CD4-positive, alpha-beta memory T cell (primary cell): ENCODE measurements at regions not wholly inside any gene's neighbourhood (a gene's known extent, or its start where the extent isn't known, plus 50 kb on each side); places are given as distances from the start of the nearest gene placed in this dataset.

ENCODE experiments used
- CTCF ChIA-PET: fragments of 350-600 bp; sonication (Branson Sonifier 250); formaldehyde crosslinking; loops from one replicate; lab custom pipeline; 2021; ENCODE audit warnings: inconsistent platforms; ENCODE audit not compliant: partially characterized antibody; lab: Charles Lee
- POLR2A ChIA-PET: fragments of 350-600 bp; sonication (Branson Sonifier 250); formaldehyde crosslinking; loops from one replicate; lab custom pipeline; 2021; ENCODE audit not compliant: partially characterized antibody; lab: Charles Lee
- DNase-seq, 5 donors: peaks; one replicate each; pipeline versions ENCODE4 v3.0.0 to v3.0.0-alpha.2; 2020 to 2022; ENCODE audit warnings: mixed read lengths in 1 of 5
- H3K27ac ChIP-seq: one replicate; pipeline ENCODE4 v1.7.0; 2013; ENCODE audit warnings: low read depth, low read length
- H3K27me3 ChIP-seq: 2 replicates; pipeline ENCODE4 v1.7.0; 2013; ENCODE audit warnings: mild to moderate bottlenecking, low read length, moderate library complexity; ENCODE audit not compliant: insufficient read depth
- H3K36me3 ChIP-seq: 2 replicates; pipeline ENCODE4 v1.7.0; 2013; ENCODE audit warnings: mild to moderate bottlenecking, low read length, moderate library complexity; ENCODE audit not compliant: insufficient read depth
- H3K4me1 ChIP-seq: 2 replicates; pipeline ENCODE4 v1.7.0; 2013; ENCODE audit warnings: mild to moderate bottlenecking, low read length, moderate library complexity; ENCODE audit not compliant: insufficient read depth
- H3K4me3 ChIP-seq, 2 donors: one replicate each; pipeline ENCODE4 v1.7.0; 2013; ENCODE audit warnings: low read length in 2 of 2, mild to moderate bottlenecking in 1 of 2
- H3K9me3 ChIP-seq, 2 donors: one replicate each; pipeline ENCODE4 v1.7.0; 2013; ENCODE audit warnings: low read length in 2 of 2, control low read depth in 1 of 2; ENCODE audit not compliant: control insufficient read depth in 1 of 2
- H3K27ac Mint-ChIP-seq, 7 donors: one replicate each; pipeline ENCODE4 v1.8.0; 2020 to 2021; ENCODE audit warnings: mixed read lengths in 7 of 7, mild to moderate bottlenecking in 6 of 7, inconsistent platforms in 3 of 7, moderate library complexity in 3 of 7
- H3K27me3 Mint-ChIP-seq, 2 donors: one replicate each; pipeline ENCODE4 v1.8.0; 2020 to 2021; ENCODE audit warnings: mixed read lengths in 2 of 2
- H3K36me3 Mint-ChIP-seq, 2 donors: one replicate each; pipeline ENCODE4 v1.8.0; 2020 to 2021; ENCODE audit warnings: mixed read lengths in 2 of 2, inconsistent platforms in 1 of 2, mild to moderate bottlenecking in 1 of 2
- H3K4me1 Mint-ChIP-seq, 4 donors: one replicate each; pipeline ENCODE4 v1.8.0; 2020 to 2021; ENCODE audit warnings: mixed read lengths in 4 of 4, mild to moderate bottlenecking in 1 of 4
- H3K4me3 Mint-ChIP-seq, 8 donors: one replicate each; pipeline ENCODE4 v1.8.0; 2020 to 2021; ENCODE audit warnings: mixed read lengths in 8 of 8, mild to moderate bottlenecking in 7 of 8, moderate library complexity in 6 of 8, inconsistent platforms in 3 of 8
- H3K9me3 Mint-ChIP-seq, 8 donors: one replicate each; pipeline ENCODE4 v1.8.0; 2020 to 2021; ENCODE audit warnings: mixed read lengths in 8 of 8, mild to moderate bottlenecking in 5 of 8, inconsistent platforms in 3 of 8, moderate library complexity in 1 of 8
- intact Hi-C: fragments of 100-400 bp; cut with micrococcal nuclease; formaldehyde crosslinking; loops from one replicate; pipeline ENCODE4 v1.15.1; 2023

DNA sequence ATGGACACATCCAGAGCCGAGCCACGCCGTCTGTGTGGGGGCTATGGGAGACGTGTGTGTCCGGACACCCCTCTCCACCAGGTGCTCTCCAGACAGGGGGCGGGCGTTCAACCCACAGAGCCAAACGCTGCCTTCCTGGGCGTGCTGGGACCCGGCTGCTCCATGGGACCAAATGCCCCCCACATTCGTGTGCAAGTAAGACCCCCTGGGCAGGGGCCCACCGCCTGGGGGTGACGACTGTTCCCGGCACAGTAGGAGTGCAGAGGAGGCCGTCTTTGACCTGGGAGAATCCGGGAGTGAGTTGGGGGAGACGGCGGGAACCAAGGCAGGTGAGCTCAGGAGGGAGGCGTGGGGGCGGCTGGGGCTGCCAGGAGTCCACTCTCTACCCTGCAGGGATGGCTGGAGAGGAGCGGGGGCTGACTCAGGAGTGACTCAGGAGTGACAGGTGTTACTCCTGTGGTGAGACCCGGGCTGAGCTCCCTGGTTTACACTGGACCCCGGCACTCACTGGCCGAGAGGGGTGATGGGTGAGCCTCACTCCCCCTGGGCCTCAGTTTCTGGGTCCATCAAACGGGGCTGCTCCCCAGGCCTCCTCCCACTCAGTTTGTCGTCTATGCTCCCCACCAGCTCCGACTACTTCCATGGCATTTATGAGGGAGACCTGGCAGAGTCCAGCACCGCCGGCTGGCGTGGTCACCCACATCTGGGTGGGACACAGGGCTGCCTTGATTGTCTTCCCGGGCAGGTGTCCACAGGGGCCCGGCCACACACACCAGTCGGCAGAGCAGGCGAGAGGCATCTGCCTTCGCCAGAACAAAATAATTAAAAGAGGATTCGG, 95.0 kb downstream of the MICALL2 start:
- DNase-seq, result no peak
- no peak overlapping the region for H3K4me3 ChIP-seq
- Mint-ChIP-seq H3K9me3 (peaks cover 0 to 11% (median 6%) of the 10 kb centered on the region in 8 donors), H3K36me3 (no peaks in the 10 kb centered on the region), H3K27me3 (peaks cover 17 to 19% of the 10 kb centered on the region in 2 donors), H3K27ac (peak overlapping the region in 1 of 7 donors; percentile 42), H3K4me1 (peaks cover 0 to 7% (median under 1%) of the 10 kb centered on the region in 4 donors), H3K4me3 (no peak overlapping the region)
- no peak overlapping the region for H3K27ac ChIP-seq
- CTCF ChIA-PET, result no interaction called here
- no peaks in the 10 kb centered on the region for H3K36me3 ChIP-seq
- POLR2A ChIA-PET, result no interaction called here
- intact Hi-C loops, result no loop called here
- no peaks in the 10 kb centered on the region for H3K9me3 ChIP-seq
- H3K4me1 ChIP-seq, result no peaks in the 10 kb centered on the region
- H3K27me3 ChIP-seq, result peaks cover 4% of the 10 kb centered on the region

DNA sequence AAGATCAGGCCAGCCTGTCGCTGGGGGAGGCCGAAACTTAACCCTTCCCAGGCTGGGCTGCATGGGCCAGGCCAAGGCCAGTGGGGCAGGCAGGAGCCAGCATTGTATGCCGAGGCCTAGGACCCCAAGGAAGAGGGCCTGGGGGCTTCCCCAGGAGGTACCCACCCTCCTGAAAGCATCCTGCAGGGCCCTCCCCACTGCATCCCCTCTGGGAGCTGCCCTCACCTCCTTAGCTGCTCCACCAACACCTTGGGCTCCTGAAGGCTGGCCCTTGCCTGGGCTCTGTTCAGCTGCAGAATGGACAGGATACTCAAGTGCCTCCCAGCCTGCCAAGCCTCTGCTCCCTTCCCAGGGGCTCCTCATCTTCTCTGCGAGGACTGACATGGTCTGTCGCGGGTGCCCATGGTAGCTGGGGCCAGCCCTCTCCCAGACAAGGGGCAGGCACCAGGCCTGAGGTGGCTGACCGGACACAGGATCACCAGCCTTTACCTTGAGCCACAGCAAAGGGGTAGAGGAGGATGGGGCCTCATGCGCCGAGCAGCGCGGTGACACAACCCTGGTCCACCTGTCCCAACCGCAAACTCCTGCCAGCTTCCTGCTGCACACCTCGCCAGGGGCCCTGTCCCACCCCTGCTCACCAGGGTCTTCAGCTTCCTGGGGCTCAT, 94.2 kb downstream of the MICALL2 start:
- no peaks in the 10 kb centered on the region for H3K9me3 ChIP-seq
- Mint-ChIP-seq H3K27me3 (peaks cover 22% of the 10 kb centered on the region in 2 donors), H3K27ac (peak overlapping the region in 1 of 7 donors; percentile 42), H3K4me3 (no peak overlapping the region), H3K9me3 (peaks cover 0 to 11% (median 6%) of the 10 kb centered on the region in 8 donors), H3K4me1 (peaks cover 0 to 7% (median under 1%) of the 10 kb centered on the region in 4 donors), H3K36me3 (no peaks in the 10 kb centered on the region)
- H3K27ac ChIP-seq, result no peak overlapping the region
- no peak for DNase-seq
- H3K36me3 ChIP-seq, result no peaks in the 10 kb centered on the region
- H3K4me3 ChIP-seq, result no peak overlapping the region
- no peaks in the 10 kb centered on the region for H3K4me1 ChIP-seq
- POLR2A ChIA-PET, result no interaction called here
- CTCF ChIA-PET, result no interaction called here
- H3K27me3 ChIP-seq, result peaks cover 4% of the 10 kb centered on the region
- intact Hi-C loops, result no loop called here

DNA sequence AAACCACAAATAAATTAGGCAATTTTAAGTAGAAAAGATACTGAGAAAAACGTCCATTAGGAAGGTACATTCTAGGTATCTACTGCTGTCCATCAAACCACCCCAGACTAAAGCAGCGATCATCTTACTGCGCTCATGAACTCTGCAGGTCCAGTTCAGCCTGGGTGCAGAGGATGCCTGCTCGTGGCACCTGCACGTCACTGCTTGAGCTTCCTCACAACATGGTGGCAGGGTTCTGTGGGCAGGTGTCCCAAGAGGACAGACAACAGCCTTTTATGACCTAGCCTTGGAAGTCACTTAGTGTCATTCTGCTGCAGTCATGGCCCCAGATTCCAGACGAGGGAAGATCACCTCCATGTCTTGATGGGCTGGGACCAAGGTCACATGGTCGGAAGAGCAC, 93.4 kb downstream of the MICALL2 start:
- POLR2A ChIA-PET, result no interaction called here
- Histone ChIP-seq H3K4me1 (no peaks in the 10 kb centered on the region), H3K27ac (no peak overlapping the region), H3K36me3 (no peaks in the 10 kb centered on the region), H3K9me3 (no peaks in the 10 kb centered on the region), H3K27me3 (peaks cover 4% of the 10 kb centered on the region), H3K4me3 (no peak overlapping the region)
- Mint-ChIP-seq H3K27me3 (peaks cover 25 to 29% of the 10 kb centered on the region in 2 donors), H3K4me3 (peak overlapping the region in 1 of 8 donors; percentile 49), H3K36me3 (no peaks in the 10 kb centered on the region), H3K4me1 (peaks cover 0 to 7% (median under 1%) of the 10 kb centered on the region in 4 donors), H3K27ac (no peak overlapping the region), H3K9me3 (peaks cover 0 to 11% (median 6%) of the 10 kb centered on the region in 8 donors)
- no peak for DNase-seq
- CTCF ChIA-PET, result no interaction called here
- intact Hi-C loops, result no loop called here

DNA sequence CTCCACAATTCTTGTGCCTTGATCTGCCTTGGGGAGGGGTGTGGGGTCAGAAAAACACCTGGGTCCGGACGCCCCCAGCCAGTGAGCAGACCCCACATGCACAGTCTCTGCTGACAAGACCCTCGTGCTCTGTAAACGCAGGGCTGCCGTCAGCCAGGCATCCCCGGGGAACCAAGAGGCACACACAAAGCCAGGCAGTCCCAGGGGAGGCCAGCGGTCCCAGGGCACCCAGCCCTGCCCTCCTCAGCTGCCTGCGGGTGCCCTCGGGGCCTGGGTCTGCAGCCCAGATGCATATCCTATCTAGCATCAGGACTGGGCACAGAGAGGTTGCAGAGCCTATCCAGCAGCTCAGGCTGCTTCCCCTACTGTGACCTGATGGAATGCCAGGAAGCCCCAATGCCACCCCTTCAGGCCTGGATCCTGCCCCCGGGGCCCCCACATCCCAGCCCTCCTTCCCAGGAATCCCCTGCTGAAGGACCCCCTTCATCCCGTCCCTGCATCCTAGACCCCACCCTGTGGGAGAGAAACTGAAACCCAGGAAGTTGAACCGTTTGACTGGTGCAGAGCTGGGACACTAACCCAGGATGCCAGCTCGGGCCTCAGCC, 92.4 kb downstream of the MICALL2 start:
- H3K4me1 Mint-ChIP-seq, result peaks cover 0 to 7% (median under 1%) of the 10 kb centered on the region in 4 donors
- ChIA-PET POLR2A (no interaction called here), CTCF (interaction anchor here (0.6 kb wide), 1 partner anchor 48 kb away, joined by 3 read pairs; no protein-coding TSS in a partner anchor)
- Histone ChIP-seq H3K27ac (no peak overlapping the region), H3K36me3 (no peaks in the 10 kb centered on the region), H3K9me3 (no peaks in the 10 kb centered on the region), H3K4me1 (no peaks in the 10 kb centered on the region), H3K27me3 (peaks cover 4% of the 10 kb centered on the region), H3K4me3 (no peak overlapping the region)
- H3K9me3 Mint-ChIP-seq, result peaks cover 0 to 11% (median 6%) of the 10 kb centered on the region in 8 donors
- H3K27ac Mint-ChIP-seq, result no peak overlapping the region
- DNase-seq, result no peak
- intact Hi-C loops, result no loop called here
- H3K36me3 Mint-ChIP-seq, result no peaks in the 10 kb centered on the region
- H3K4me3 Mint-ChIP-seq, result no peak overlapping the region
- peaks cover 25 to 30% of the 10 kb centered on the region in 2 donors for H3K27me3 Mint-ChIP-seq

DNA sequence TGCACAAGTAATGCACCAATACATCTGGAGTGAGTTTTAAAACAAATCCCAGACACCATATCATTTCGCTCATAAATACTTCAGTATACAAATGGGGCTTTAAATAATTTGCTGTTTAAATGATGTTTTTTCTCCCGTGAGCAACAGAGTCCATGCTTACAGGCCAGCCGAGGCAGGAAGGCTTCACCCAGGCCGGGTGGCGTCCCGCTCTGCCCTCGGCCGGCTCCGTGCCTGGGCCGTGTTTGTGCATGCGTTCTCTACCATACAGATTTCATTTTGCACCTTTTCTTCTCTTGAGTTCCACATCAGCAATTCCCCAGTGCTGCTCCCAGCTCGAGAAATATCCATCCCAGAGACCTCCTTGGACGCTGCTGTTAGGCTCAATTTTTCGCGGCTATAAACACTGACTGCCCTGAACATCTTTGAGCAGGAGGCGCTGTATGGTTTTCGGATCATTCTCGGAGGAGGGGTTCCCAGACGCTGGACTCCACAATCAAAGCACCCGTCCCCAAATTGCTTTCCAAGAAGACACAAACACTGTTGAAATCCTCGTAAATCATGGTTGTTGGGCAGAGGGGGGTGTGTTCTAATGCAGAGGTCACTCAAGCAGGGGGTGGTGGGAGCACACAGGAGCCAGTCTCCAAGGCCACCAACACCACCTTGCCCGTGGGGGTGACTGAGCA, 91.6 kb downstream of the MICALL2 start:
- Histone ChIP-seq H3K36me3 (no peaks in the 10 kb centered on the region), H3K27me3 (peaks cover 4% of the 10 kb centered on the region), H3K4me1 (no peaks in the 10 kb centered on the region), H3K4me3 (no peak overlapping the region), H3K9me3 (no peaks in the 10 kb centered on the region), H3K27ac (no peak overlapping the region)
- peak overlapping the region in 2 of 8 donors; percentile 2 to 6 for H3K4me3 Mint-ChIP-seq
- peaks cover 25 to 36% of the 10 kb centered on the region in 2 donors for H3K27me3 Mint-ChIP-seq
- no peaks in the 10 kb centered on the region for H3K36me3 Mint-ChIP-seq
- peaks cover 0 to 11% (median 6%) of the 10 kb centered on the region in 8 donors for H3K9me3 Mint-ChIP-seq
- H3K4me1 Mint-ChIP-seq, result peaks cover 0 to 7% (median under 1%) of the 10 kb centered on the region in 4 donors
- no peak overlapping the region for H3K27ac Mint-ChIP-seq
- intact Hi-C loops, result no loop called here
- ChIA-PET CTCF (interaction anchor here (0.6 kb wide), 1 partner anchor 47 kb away, joined by 3 read pairs; no protein-coding TSS in a partner anchor), POLR2A (no interaction called here)
- DNase-seq, result no peak

DNA sequence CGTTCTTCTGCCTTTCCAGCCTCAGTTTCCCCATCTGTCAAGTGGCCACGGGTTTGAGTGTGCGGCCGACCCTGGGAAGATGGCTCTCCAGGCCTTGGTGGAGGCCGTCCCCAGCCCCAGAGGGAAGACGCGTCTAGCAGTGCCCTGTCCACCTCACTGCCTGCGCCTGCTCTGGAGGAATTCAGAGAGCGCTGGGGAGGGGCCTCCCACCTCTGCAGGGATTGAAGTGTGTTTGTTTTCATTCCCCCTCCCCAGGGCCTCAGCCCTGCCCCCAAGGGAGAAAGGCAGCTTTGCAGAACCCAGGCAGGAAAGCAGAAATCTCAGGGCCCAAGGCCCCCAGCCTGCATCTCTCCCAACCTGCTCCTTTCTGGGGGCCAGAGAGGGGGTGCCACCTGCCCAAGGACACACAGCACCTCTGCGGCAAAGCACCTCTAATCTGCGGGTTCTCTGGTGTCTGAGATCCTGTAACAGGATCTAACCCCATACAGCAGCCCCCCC, 91.0 kb downstream of the MICALL2 start:
- no peaks in the 10 kb centered on the region for H3K4me1 ChIP-seq
- intact Hi-C loops, result no loop called here
- ChIA-PET CTCF (no interaction called here), POLR2A (no interaction called here)
- H3K4me1 Mint-ChIP-seq, result peaks cover 0 to 7% (median under 1%) of the 10 kb centered on the region in 4 donors
- peaks cover 25 to 38% of the 10 kb centered on the region in 2 donors for H3K27me3 Mint-ChIP-seq
- H3K36me3 ChIP-seq, result no peaks in the 10 kb centered on the region
- no peak overlapping the region for H3K4me3 Mint-ChIP-seq
- no peak overlapping the region for H3K27ac Mint-ChIP-seq
- H3K27me3 ChIP-seq, result peaks cover 4% of the 10 kb centered on the region
- no peak overlapping the region for H3K4me3 ChIP-seq
- H3K9me3 ChIP-seq, result no peaks in the 10 kb centered on the region
- H3K27ac ChIP-seq, result no peak overlapping the region
- no peaks in the 10 kb centered on the region for H3K36me3 Mint-ChIP-seq
- peaks cover 0 to 11% (median 6%) of the 10 kb centered on the region in 8 donors for H3K9me3 Mint-ChIP-seq
- no peak for DNase-seq
